HL-60 (cell line): ENCODE measurements at regions not wholly inside any gene's neighbourhood (a gene's known extent, or its start where the extent isn't known, plus 50 kb on each side); places are given as distances from the start of the nearest gene placed in this dataset.

Source experiments
- DNase-seq, 2 experiments: peaks; one replicate each; pipeline ENCODE4 v3.0.0-alpha.2; 2010 to 2020; ENCODE audit warnings: low read depth in 1 of 2, low spot score in 1 of 2
- H3K27ac ChIP-seq: fragments of 250-450 bp; sonication (Bioruptor Pico); replicated peaks from 2 replicates; pipeline ENCODE4 v1.5.1; 2020; ENCODE audit warnings: mild to moderate bottlenecking, moderate library complexity
- H3K27me3 ChIP-seq: fragments of 250-450 bp; sonication (Bioruptor Pico); 2 replicates; pipeline ENCODE4 v1.5.1; 2021; ENCODE audit warnings: mild to moderate bottlenecking, moderate library complexity; ENCODE audit not compliant: insufficient read depth, poor library complexity, severe bottlenecking
- H3K4me3 ChIP-seq: replicated peaks from 2 replicates; pipeline ENCODE4 v1.5.1; 2011; ENCODE audit warnings: mild to moderate bottlenecking, control low read depth, low read length; ENCODE audit not compliant: insufficient read depth
- GABPA ChIP-seq: IDR thresholded peaks from 2 replicates; pipeline ENCODE4 v1.6.1; 2012; ENCODE audit warnings: low read depth
- POLR2AphosphoS5 ChIP-seq: IDR thresholded peaks from 2 replicates; pipeline ENCODE4 v1.6.1; 2012; ENCODE audit warnings: low read depth
- REST ChIP-seq: IDR thresholded peaks from 2 replicates; pipeline ENCODE4 v1.6.1; 2012; ENCODE audit warnings: low read depth; ENCODE audit not compliant: insufficient replicate concordance
- SPI1 ChIP-seq: IDR thresholded peaks from 2 replicates; pipeline ENCODE4 v1.6.1; 2012; ENCODE audit warnings: low read depth, mild to moderate bottlenecking, borderline replicate concordance
- TF ChIP-seq, protein P1 (sequence below): IDR thresholded peaks from one replicate; pipeline ENCODE4 v1.5.1; 2011; ENCODE audit warnings: low read length, control low read depth, inconsistent platforms; ENCODE audit not compliant: insufficient read depth

- no peak for DNase-seq
- no peaks in the 10 kb centered on the region for H3K27me3 ChIP-seq
- no peak overlapping the region for H3K27ac ChIP-seq
- TF ChIP-seq, protein P1, sequence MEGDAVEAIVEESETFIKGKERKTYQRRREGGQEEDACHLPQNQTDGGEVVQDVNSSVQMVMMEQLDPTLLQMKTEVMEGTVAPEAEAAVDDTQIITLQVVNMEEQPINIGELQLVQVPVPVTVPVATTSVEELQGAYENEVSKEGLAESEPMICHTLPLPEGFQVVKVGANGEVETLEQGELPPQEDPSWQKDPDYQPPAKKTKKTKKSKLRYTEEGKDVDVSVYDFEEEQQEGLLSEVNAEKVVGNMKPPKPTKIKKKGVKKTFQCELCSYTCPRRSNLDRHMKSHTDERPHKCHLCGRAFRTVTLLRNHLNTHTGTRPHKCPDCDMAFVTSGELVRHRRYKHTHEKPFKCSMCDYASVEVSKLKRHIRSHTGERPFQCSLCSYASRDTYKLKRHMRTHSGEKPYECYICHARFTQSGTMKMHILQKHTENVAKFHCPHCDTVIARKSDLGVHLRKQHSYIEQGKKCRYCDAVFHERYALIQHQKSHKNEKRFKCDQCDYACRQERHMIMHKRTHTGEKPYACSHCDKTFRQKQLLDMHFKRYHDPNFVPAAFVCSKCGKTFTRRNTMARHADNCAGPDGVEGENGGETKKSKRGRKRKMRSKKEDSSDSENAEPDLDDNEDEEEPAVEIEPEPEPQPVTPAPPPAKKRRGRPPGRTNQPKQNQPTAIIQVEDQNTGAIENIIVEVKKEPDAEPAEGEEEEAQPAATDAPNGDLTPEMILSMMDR = no peak
- TF ChIP-seq GABPA (no peak), POLR2AphosphoS5 (no peak), SPI1 (no peak), REST (no peak)
- no peak overlapping the region for H3K4me3 ChIP-seq
Observed at GRCh38 chr7:36010656-36011587, 142.1 kb upstream of the EEPD1 start.

DNA sequence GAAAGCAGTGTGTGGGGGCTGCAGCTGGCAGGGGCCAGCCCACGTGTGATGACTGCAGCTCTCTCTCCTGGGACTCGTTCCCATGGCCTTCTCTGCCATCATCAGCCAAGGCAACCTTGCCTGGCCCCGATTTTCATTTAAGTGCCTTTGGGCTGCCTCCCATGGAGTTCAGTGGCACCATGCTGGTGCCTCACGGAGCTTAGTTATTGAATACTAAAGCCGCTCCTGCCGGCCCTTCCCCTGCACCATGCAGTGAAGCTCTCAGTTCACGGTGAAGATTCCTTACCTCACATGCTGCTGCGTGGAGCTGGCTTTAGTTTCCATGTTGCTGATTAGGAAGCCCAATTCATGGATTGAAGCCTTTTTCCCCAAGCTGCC lies 141.5 kb upstream of the EEPD1 start:
- no peak for DNase-seq
- Histone ChIP-seq H3K27ac (no peak overlapping the region), H3K4me3 (no peak overlapping the region), H3K27me3 (no peaks in the 10 kb centered on the region)
- no peak for TF ChIP-seq POLR2AphosphoS5
- TF ChIP-seq SPI1 = no peak
- TF ChIP-seq, protein P1 = no peak
- TF ChIP-seq REST = no peak
- no peak for TF ChIP-seq GABPA

GRCh38 chr7:36013246-36014014 lies 139.6 kb upstream of the EEPD1 start:
- TF ChIP-seq POLR2AphosphoS5 = no peak
- no peak for TF ChIP-seq SPI1
- no peak for TF ChIP-seq GABPA
- TF ChIP-seq REST = no peak
- TF ChIP-seq, protein P1 = no peak
- no peak overlapping the region for H3K4me3 ChIP-seq
- DNase-seq = no peak
- H3K27ac ChIP-seq = no peak overlapping the region
- H3K27me3 ChIP-seq = no peaks in the 10 kb centered on the region
